Mucosa of rectum (tissue), 2 donors: ENCODE measurements at regions not wholly inside any gene's neighbourhood (a gene's known extent, or its start where the extent isn't known, plus 50 kb on each side); places are given as distances from the start of the nearest gene placed in this dataset.

Experiments
- H3K27ac ChIP-seq, 2 donors: one replicate each; pipeline ENCODE4 v1.7.0; 2013; ENCODE audit warnings: inconsistent platforms in 2 of 2, low read depth in 2 of 2, low read length in 2 of 2
- H3K27me3 ChIP-seq, 2 donors: one replicate each; pipeline ENCODE4 v1.7.0; 2013; ENCODE audit warnings: low read length in 2 of 2; ENCODE audit not compliant: control insufficient read depth in 2 of 2, insufficient read depth in 2 of 2
- H3K36me3 ChIP-seq, 2 donors: one replicate each; pipeline ENCODE4 v1.7.0; 2013; ENCODE audit warnings: low read length in 2 of 2; ENCODE audit not compliant: control insufficient read depth in 2 of 2, insufficient read depth in 2 of 2
- H3K4me1 ChIP-seq, 2 donors: one replicate each; pipeline ENCODE4 v1.7.0; 2013; ENCODE audit warnings: low read length in 2 of 2, mild to moderate bottlenecking in 1 of 2; ENCODE audit not compliant: control insufficient read depth in 2 of 2, insufficient read depth in 2 of 2
- H3K4me3 ChIP-seq, 2 donors: one replicate each; pipeline ENCODE4 v1.7.0; 2013; ENCODE audit warnings: low read length in 2 of 2
- H3K9ac ChIP-seq, 2 donors: one replicate each; pipeline ENCODE4 v1.7.0; 2013; ENCODE audit warnings: low read length in 2 of 2, low read depth in 1 of 2, mild to moderate bottlenecking in 1 of 2
- H3K9me3 ChIP-seq, 2 donors: one replicate each; pipeline ENCODE4 v1.7.0; 2013; ENCODE audit warnings: low read length in 2 of 2; ENCODE audit not compliant: control insufficient read depth in 2 of 2
- donor health status: healthy.
- donor health status: Normal muscosa, but diverticular disease.

- no peaks in the 10 kb centered on the region for H3K36me3 ChIP-seq
- no peaks in the 10 kb centered on the region for H3K27me3 ChIP-seq
- H3K4me1 ChIP-seq = no peaks in the 10 kb centered on the region
- H3K9me3 ChIP-seq = no peaks in the 10 kb centered on the region
- no peak overlapping the region for H3K27ac ChIP-seq
- H3K9ac ChIP-seq = no peak overlapping the region
- H3K4me3 ChIP-seq = no peak overlapping the region
Observed at GRCh38 chr11:105553025-105553424, 56.8 kb upstream of the GRIA4 start.

GRCh38 chr11:105548359-105548758 is 61.5 kb upstream of the GRIA4 start:
- no peaks in the 10 kb centered on the region for H3K36me3 ChIP-seq
- H3K27me3 ChIP-seq = no peaks in the 10 kb centered on the region
- no peak overlapping the region for H3K27ac ChIP-seq
- no peaks in the 10 kb centered on the region for H3K9me3 ChIP-seq
- no peak overlapping the region for H3K4me3 ChIP-seq
- no peak overlapping the region for H3K9ac ChIP-seq
- no peaks in the 10 kb centered on the region for H3K4me1 ChIP-seq

- Histone ChIP-seq H3K9ac (no peak overlapping the region), H3K4me1 (no peaks in the 10 kb centered on the region), H3K27me3 (no peaks in the 10 kb centered on the region), H3K36me3 (no peaks in the 10 kb centered on the region), H3K9me3 (no peaks in the 10 kb centered on the region), H3K27ac (no peak overlapping the region), H3K4me3 (no peak overlapping the region)
Observed at GRCh38 chr11:105538588-105538987, 71.3 kb upstream of the GRIA4 start.

GRCh38 chr11:105537531-105537930 is 72.3 kb upstream of the GRIA4 start:
- H3K4me3 ChIP-seq = no peak overlapping the region
- H3K9me3 ChIP-seq = no peaks in the 10 kb centered on the region
- H3K9ac ChIP-seq = no peak overlapping the region
- H3K4me1 ChIP-seq = no peaks in the 10 kb centered on the region
- H3K36me3 ChIP-seq = no peaks in the 10 kb centered on the region
- no peak overlapping the region for H3K27ac ChIP-seq
- no peaks in the 10 kb centered on the region for H3K27me3 ChIP-seq

GRCh38 chr11:105524286-105524685 is 85.6 kb upstream of the GRIA4 start:
- Histone ChIP-seq H3K9ac (no peak overlapping the region), H3K27ac (no peak overlapping the region), H3K9me3 (no peaks in the 10 kb centered on the region), H3K4me3 (no peak overlapping the region), H3K4me1 (no peaks in the 10 kb centered on the region), H3K36me3 (no peaks in the 10 kb centered on the region), H3K27me3 (no peaks in the 10 kb centered on the region)

GRCh38 chr11:105520706-105521345 is 89.0 kb upstream of the GRIA4 start:
- Histone ChIP-seq H3K4me3 (no peak overlapping the region), H3K9me3 (no peaks in the 10 kb centered on the region), H3K36me3 (no peaks in the 10 kb centered on the region), H3K27ac (no peak overlapping the region), H3K4me1 (no peaks in the 10 kb centered on the region), H3K9ac (no peak overlapping the region), H3K27me3 (no peaks in the 10 kb centered on the region)

- Histone ChIP-seq H3K27ac (no peak overlapping the region), H3K4me3 (no peak overlapping the region), H3K27me3 (no peaks in the 10 kb centered on the region), H3K9me3 (no peaks in the 10 kb centered on the region), H3K4me1 (no peaks in the 10 kb centered on the region), H3K9ac (no peak overlapping the region), H3K36me3 (no peaks in the 10 kb centered on the region)
Observed at GRCh38 chr11:105507496-105508254, 102.2 kb upstream of the GRIA4 start.

- no peak overlapping the region for H3K9ac ChIP-seq
- H3K4me3 ChIP-seq = no peak overlapping the region
- no peaks in the 10 kb centered on the region for H3K36me3 ChIP-seq
- H3K27ac ChIP-seq = no peak overlapping the region
- H3K27me3 ChIP-seq = no peaks in the 10 kb centered on the region
- H3K4me1 ChIP-seq = no peaks in the 10 kb centered on the region
- no peaks in the 10 kb centered on the region for H3K9me3 ChIP-seq
Observed at GRCh38 chr11:105492010-105492409, 117.9 kb upstream of the GRIA4 start.

GRCh38 chr11:105491394-105491793 is 118.5 kb upstream of the GRIA4 start:
- Histone ChIP-seq H3K4me3 (no peak overlapping the region), H3K9me3 (no peaks in the 10 kb centered on the region), H3K9ac (no peak overlapping the region), H3K36me3 (no peaks in the 10 kb centered on the region), H3K27ac (no peak overlapping the region), H3K4me1 (no peaks in the 10 kb centered on the region), H3K27me3 (no peaks in the 10 kb centered on the region)

- H3K36me3 ChIP-seq = no peaks in the 10 kb centered on the region
- no peak overlapping the region for H3K9ac ChIP-seq
- H3K4me3 ChIP-seq = no peak overlapping the region
- no peaks in the 10 kb centered on the region for H3K4me1 ChIP-seq
- H3K27me3 ChIP-seq = no peaks in the 10 kb centered on the region
- no peak overlapping the region for H3K27ac ChIP-seq
- no peaks in the 10 kb centered on the region for H3K9me3 ChIP-seq
Observed at GRCh38 chr11:105490333-105490732, 119.5 kb upstream of the GRIA4 start.
